ENCODE measurements at regions not wholly inside any gene's neighbourhood (a gene's known extent, or its start where the extent isn't known, plus 50 kb on each side); places are given as distances from the start of the nearest gene placed in this dataset.
A peak's percentile ranks its signal among the peaks of the same experiment; 100 is the strongest.

DNA sequence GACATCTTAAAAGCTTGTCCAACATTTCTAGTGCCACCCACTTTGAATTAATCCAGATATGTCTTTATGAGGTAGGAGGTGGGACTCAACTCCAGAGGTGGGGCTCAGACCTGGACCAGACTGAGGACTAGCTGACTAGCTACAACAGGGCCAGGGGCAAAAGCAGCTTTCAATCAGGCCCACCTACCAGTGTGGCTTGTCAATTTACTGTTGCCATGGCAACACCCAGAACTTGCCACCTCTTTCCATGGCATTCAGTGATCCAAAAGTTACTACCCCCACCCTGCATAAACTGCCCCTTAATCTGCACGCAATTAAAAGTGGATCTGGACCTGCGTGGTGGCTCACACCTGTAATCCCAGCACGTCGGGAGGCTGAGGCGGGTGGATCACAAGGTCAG, 113.2 kb upstream of the KAZN start:
- no peak overlapping the region for H3K27ac ChIP-seq
- no peaks in the 10 kb centered on the region for H3K4me1 ChIP-seq
- H3K4me3 ChIP-seq, result no peak overlapping the region
- 92 to 93% methylated on average over 5 of the region's 5 CpGs for WGBS, 2 donors
- H3K27me3 ChIP-seq, result peaks cover 0 to under 1% (median 0%) of the 10 kb centered on the region in 7 donors
- H3K9me3 ChIP-seq, result peaks cover 0 to 10% (median 0%) of the 10 kb centered on the region in 11 donors
- no peak for ATAC-seq
- no peak for DNase-seq
- intact Hi-C loops (cut with DNase I), result no loop called here
- H3K36me3 ChIP-seq, result no peaks in the 10 kb centered on the region
- TF ChIP-seq, protein P1, sequence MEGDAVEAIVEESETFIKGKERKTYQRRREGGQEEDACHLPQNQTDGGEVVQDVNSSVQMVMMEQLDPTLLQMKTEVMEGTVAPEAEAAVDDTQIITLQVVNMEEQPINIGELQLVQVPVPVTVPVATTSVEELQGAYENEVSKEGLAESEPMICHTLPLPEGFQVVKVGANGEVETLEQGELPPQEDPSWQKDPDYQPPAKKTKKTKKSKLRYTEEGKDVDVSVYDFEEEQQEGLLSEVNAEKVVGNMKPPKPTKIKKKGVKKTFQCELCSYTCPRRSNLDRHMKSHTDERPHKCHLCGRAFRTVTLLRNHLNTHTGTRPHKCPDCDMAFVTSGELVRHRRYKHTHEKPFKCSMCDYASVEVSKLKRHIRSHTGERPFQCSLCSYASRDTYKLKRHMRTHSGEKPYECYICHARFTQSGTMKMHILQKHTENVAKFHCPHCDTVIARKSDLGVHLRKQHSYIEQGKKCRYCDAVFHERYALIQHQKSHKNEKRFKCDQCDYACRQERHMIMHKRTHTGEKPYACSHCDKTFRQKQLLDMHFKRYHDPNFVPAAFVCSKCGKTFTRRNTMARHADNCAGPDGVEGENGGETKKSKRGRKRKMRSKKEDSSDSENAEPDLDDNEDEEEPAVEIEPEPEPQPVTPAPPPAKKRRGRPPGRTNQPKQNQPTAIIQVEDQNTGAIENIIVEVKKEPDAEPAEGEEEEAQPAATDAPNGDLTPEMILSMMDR (IDR thresholded peaks at IDR 0.05), result no peak

DNA sequence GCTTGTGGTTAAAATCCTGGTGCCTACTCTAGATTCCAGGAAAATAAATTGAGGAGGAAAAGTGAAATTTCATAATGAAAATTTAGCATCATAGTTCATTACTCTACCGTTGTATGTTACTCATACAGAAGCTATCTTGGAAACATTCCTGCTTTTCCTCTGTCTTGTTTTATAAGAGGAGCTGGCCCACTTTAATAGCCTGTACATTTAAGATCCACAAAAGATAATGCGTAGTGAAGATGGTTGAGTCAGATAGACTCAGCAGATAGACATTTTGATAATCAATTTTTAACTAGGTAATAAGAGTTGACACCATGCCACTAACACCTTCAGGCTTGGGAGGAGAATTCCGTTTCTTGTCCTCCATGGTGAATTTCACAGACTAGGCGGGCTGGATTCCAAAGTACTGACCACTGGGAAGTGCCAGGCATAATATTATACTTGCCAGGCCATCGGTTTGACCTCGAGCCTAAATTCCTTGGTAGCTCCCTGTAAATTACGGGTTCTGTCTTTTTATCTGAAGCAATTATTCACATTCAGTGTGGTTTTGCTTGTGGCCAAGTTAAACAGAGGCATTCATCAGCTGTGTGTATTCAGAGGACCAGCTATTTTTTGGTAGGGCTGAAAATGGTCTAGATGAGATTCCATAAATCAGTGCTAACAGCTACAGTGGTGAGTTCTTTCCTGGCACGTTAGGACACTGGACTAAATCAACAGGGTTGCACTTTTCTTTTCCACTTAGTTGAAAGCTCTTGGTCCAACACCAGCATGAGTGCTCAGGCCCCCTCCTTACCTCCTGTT, 111.9 kb upstream of the KAZN start:
- H3K27me3 ChIP-seq, result no peaks in the 10 kb centered on the region
- TF ChIP-seq, protein P1 (IDR thresholded peaks at IDR 0.05), result no peak
- H3K9me3 ChIP-seq, result peaks cover 0 to 10% (median 0%) of the 10 kb centered on the region in 11 donors
- no peaks in the 10 kb centered on the region for H3K4me1 ChIP-seq
- H3K4me3 ChIP-seq, result no peak overlapping the region
- peak; percentile 59 to 89 (median 74) for ATAC-seq
- peak overlapping the region in 1 of 10 donors; percentile 7 for H3K27ac ChIP-seq
- WGBS, 2 donors, result 57 to 66% methylated on average over 8 of the region's 8 CpGs
- intact Hi-C loops (cut with DNase I), result no loop called here
- no peaks in the 10 kb centered on the region for H3K36me3 ChIP-seq
- peak in 1 of 2 donors; percentile 18 for DNase-seq

DNA sequence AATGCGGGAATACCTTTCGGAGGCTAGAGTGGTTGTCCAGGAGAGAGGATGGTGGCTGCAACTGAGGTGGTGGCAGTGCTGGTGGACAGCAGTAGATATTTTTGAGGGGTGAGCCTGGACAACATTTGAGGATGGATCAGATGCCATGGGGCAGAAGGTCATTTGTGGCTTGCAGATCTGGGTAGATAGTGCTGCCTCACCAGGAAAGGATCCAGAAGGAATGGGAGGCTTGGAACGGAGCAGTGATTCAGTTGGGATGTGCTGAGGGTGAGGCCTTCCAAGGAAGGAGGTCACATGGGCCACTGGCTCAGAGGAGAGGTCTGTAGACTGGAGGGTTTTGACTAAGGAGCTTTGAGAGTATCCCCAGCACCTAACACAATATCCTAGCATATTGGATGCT, 110.8 kb upstream of the KAZN start:
- H3K4me1 ChIP-seq, result no peaks in the 10 kb centered on the region
- WGBS, 2 donors, result 46 to 54% methylated on average over 3 of the region's 3 CpGs
- ATAC-seq, result peak in 1 of 8 donors; percentile 12
- no peak overlapping the region for H3K27ac ChIP-seq
- H3K36me3 ChIP-seq, result no peaks in the 10 kb centered on the region
- no peaks in the 10 kb centered on the region for H3K27me3 ChIP-seq
- intact Hi-C loops (cut with DNase I), result no loop called here
- DNase-seq, result no peak
- peaks cover 0 to 10% (median 0%) of the 10 kb centered on the region in 11 donors for H3K9me3 ChIP-seq
- no peak overlapping the region for H3K4me3 ChIP-seq
- TF ChIP-seq, protein P1 (IDR thresholded peaks at IDR 0.05), result no peak

DNA sequence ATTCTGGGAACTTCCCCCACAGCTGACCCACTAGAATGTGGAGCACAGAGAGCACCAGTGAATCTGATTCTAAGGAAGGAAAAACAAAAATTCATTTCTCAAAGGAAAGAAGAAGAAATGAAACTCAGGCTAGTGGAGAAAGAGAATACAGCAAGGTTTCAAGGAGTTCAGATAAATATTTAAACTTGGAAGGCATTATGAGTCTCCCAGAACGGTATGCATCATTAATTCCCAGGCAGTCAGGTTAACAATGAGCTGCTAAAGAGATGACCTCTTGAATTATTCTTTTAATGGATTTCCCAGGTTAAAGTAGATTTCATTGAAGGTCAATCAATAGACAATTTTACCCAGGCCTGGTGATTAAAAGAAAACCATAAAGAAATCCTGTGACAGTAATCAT, 103.6 kb upstream of the KAZN start:
- TF ChIP-seq, protein P1 (IDR thresholded peaks at IDR 0.05), result no peak
- intact Hi-C loops (cut with DNase I), result no loop called here
- no peaks in the 10 kb centered on the region for H3K4me1 ChIP-seq
- no peaks in the 10 kb centered on the region for H3K9me3 ChIP-seq
- no peak overlapping the region for H3K4me3 ChIP-seq
- H3K27ac ChIP-seq, result no peak overlapping the region
- peaks cover 0 to 40% (median 14%) of the 10 kb centered on the region in 7 donors for H3K27me3 ChIP-seq
- WGBS, 2 donors, result 62 to 68% methylated on average over 1 of the region's 1 CpG
- no peaks in the 10 kb centered on the region for H3K36me3 ChIP-seq
- DNase-seq (no peak), ATAC-seq (no peak)

Measured in heart right ventricle (tissue), 16 donors.